ENCODE measurements at regions not wholly inside any gene's neighbourhood (a gene's known extent, or its start where the extent isn't known, plus 50 kb on each side); places are given as distances from the start of the nearest gene placed in this dataset.

DNA sequence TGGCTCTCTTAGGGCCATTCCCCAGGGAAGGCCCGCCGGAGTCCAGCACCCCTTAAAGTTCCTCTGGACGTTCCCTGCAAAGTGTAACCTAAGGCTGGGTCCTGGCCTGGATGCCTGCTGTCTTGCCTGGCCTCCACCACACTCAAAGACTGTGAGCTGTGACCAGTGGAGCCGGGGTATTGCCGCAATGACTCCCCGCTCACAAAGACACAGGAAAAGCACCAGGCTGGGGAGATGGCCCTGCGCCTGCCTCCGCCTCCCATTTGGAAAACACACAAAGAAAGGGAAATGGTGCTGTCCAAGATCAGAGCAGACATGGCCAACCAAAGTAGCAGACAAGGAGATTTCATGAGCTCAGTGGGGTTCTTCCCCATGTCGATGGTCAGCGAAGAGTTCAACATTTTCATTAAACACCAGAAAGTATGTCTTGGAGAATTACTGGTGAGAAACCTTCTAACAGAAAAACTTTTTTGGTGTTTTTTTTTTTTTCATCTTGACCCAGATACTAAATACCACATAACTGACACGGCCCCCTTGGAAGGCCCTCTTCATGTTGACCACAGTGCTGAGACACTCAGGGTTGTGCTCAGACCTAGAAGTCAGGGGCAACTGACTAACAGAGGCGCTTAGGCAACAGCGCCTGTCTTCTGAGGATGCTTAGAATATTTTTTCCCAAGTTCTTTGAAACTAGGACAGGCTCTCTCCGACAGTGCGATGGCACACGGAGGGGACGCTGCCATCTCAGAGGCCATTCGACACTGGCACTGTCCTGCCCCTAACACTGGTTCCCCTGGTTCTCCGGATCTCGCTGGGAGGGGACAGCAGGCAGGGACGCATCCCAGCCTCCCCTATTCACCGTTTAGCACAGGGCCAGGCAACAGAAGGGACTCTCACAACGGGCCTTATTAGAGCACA lies 226.4 kb upstream of the ID2 start:
- DNase-seq: peak; percentile 33

DNA sequence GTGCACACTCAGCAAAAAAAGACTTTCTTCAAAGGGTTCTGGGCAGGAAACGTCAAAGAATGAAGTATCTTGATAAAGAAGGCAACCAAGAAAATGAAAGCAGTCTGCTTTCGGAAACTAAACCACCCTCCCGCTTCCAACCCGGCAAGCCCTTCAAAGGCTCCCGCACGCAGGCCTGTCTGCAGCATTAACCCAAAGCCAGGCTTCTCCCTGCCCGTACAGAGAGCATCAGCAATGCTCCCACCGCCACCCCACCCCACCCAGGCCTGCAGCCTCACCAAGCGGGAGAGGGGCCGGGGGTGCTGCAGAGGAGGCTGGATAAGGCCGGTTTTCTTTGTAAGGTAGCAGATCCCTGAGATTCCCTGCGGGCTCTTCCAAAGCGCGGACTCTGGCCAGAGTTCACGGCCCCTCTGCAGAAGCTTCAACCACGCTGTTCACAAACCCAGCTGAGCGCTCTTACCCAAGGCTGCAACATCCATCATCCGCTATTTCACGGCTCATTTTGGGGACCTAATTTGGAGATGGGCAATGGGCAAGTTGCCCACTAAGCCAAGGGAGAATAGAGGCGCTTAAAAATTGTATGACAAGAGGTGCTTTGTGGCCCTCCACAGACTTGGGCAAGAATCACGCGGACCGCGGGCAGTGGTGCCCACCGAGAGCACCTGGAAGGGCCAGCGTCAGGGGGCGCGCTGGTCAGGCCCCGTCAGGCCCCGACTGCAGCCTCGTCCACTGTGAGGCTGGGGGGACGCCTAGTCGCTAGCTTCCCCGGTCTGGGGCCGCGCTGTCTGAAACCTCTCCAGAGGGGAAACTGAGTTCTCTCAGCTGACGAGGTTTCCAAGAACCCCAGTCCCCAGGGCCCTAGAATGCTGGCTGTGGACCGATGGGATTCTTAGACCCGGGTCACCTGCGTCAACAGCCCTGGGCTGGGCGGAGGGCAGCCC lies 225.4 kb upstream of the ID2 start:
- DNase-seq: peak; percentile 68

- DNase-seq: peak; percentile 47
Observed at GRCh38 chr2:8457092-8457481, 224.8 kb upstream of the ID2 start.

GRCh38 chr2:8457699-8458502 lies 224.0 kb upstream of the ID2 start:
- peak; percentile 52 for DNase-seq

DNA sequence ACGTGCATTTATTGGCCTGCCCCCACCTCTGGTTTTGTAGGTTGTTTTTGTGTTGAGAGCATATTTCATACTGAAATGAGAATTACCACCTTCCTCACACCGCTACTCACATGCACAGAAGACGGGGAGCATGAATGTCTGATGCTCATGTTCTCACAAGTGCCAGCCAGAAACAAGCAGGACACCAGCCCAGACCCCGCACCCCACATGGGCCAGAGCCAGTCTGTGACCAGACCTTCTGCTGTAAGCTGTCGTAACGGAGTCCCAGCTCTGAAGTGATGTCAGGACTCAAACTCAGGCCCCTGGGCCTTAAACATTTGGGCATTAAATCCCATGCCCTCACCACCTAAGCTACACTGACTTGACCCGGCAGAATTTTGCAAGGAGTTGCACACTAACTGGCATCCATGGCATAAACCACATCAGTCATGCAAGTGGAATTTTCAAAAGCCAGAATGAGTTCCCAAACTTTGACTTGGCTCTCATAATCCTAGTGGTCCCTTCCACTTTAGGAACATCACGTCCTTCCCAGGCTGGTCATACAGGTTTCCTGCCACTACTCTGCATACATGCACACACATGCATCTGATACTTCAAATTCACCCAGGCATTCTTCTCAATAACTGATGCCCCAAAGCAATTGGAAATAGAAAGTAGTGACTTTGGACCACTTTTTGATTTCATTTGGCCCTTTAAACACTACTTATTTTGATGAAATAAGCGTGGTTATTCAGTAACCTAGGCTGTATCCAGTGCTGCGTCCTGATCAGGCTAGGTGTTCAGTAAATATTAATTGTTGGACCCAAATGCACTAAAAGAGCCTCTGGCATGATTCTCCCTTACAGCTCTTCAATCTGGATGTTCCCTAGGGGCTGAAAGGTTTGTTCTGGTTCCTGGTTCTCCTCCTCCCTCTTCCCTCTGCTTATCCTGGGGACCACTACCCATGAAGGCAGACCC lies 223.1 kb upstream of the ID2 start:
- no peak for DNase-seq

GRCh38 chr2:8459474-8459873 lies 222.4 kb upstream of the ID2 start:
- no peak for DNase-seq

- DNase-seq: no peak
Observed at GRCh38 chr2:8461341-8461740, 220.5 kb upstream of the ID2 start.

GRCh38 chr2:8462280-8462679 lies 219.6 kb upstream of the ID2 start:
- no peak for DNase-seq

DNA sequence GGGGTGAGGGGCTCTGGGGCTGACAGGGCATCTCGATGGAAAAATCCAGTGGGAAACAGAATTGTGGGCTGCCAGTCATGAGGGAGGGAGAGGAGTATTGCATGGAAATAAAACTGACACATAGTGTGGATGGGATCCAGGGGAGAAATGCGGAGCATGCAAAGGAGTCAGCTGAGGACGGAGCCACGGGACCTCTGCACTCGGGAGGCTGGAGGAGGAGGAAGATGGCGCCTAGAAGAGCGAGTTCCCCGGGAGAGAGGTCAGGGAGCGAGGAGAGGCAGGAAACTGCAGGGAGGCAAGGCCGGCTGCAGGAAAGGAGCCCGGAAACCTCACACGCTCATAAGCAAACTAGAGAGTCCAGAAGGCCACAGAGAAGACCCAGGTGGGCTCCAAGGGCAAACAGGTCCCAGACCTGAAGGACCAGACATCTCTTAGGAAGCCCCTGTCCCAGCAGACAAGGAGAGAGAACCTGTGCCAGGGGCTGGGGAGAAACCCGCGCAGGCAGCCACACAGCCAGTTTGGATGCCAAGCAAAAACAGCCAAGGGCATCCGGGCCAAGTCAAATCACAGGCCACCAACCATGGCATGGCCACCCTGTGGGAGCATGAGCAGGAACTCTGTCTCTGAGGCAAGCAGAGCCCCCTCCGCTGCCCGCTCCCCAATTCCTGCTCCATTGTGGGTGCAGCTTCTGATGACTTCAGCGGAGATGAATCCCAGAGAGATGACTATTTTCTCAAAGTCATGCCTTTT lies 218.8 kb upstream of the ID2 start:
- no peak for DNase-seq

DNA sequence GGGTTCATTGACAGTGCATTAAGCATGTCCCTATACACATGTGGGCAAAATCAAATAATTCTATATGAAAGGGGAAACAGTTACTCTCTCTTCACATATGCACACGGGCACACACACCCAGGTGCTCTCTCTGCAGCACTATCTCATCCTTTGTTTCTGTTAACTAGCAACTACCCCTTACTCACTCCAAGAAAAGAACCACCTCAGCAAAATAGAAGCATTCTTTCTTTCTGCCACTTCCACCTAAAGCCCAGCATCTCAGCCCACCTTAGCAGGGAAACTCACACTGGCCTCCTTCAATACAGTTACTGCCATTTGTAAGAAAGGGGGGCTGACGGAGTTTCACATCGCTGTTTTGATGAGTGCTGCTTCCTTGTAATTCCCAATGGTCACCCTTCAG lies 216.3 kb upstream of the ID2 start:
- DNase-seq: no peak

DNA sequence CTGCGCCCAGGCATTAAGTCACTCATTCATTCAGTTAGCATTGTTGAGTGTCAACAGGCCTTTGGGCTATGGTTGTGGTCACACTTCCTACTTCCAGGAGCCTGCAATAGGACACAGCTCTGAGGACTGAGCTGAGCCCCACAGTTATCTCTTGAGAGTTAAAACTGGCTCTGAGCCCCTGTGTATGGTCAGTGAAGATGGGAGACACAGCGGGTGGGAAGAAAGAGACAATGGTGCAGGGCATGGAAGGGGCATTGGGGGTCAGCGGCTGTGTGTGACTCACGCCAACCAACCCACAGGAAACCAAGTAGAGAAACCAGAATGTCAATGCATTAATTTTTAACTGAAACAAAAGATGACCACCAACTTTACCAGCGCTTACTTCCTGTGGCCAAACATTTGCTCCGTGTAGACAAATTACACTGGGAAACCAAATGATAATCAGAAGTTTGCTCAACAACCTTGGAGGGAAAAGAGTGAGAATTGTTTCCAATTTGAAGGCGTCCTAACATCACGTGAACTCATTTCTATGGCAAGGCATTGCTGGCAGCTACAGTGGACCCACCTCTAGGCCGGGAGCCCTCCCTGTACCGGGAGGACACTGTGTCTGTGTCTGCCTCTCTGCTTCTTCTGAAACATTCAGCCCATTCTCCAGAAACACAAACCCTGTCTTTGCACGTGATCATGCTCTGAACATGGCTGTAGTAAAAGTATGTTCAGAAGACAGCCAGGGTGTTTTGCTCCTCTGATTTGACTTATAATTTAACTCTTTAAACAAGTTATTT lies 212.0 kb upstream of the ID2 start:
- no peak for DNase-seq

GRCh38 chr2:8472545-8473323 lies 209.1 kb upstream of the ID2 start:
- peak; percentile 42 for DNase-seq

DNA sequence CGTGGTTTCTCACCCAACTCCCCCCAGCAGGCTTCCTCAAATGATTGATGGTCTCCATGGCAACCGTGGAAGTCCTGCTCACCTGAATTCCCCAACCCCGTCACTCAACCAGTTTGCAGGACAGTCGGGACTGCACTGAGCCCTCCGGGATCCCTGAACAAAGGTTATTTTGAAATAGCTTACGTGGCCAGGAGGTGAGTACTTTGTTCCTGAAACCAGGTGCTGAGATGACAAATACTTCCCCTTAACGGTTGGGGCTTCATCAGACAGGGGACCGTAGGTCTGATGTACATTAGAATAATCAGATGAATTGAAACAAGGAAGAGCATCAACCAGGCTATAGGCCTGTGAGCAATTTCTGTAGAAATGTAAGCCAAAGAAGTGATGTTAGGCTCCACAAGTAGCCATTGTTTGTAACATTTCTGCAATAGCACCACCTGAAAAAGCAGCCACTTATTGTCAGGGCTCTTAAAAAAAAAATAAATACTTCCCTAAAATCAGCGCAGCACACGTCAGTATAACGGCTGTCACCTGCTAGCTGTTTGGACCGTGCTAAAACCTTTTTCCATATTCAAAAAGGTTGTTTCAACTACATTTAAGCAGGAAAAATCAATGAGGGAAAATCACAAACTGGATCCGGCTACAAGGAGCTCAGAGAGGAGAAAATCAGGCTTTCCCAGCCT lies 206.4 kb upstream of the ID2 start:
- peak; percentile 52 for DNase-seq

- peak; percentile 60 for DNase-seq
Observed at GRCh38 chr2:8477552-8478470, 204.0 kb upstream of the ID2 start.

DNA sequence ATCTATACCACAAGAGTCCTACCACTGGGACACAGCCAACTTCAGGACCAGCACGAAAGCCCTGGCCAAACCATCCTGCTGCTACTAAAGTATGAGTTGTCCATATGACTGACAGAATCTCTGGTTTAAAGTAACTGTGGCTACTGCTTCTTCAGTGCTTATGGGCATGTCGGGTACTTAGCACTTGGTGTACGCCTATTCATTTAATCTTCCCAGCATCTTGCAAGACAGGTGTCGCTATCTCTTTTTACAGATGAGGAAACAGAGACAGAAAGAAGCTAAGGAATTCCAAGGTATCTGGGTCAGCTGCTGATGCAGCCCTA lies 203.4 kb upstream of the ID2 start:
- no peak for DNase-seq

DNA sequence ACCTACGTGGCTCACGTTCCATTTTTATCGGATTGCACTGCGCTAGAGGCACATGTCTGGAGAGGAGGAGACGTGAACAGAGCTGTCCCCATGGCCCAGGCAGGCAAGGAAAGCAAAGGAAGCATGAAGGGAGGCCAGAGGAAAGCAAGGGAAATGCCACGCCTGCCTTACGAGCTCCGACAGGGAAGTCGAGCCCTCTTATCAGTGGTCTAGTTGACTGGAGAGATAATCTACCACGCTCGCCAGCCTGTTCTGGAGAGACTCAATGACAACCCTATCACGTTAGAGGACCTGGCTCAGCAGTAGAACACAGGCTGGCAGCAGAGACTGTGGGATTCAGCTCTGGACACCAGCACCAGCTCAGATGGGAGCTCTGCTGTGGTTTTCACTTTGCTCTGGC lies 202.6 kb upstream of the ID2 start:
- no peak for DNase-seq

GRCh38 chr2:8480915-8481314 lies 200.9 kb upstream of the ID2 start:
- no peak for DNase-seq

Measured in CD4-positive, alpha-beta T cell treated with Interleukin-10 for 1 hour (primary cell).